CD14-positive monocyte (primary cell): ENCODE measurements at regions not wholly inside any gene's neighbourhood (a gene's known extent, or its start where the extent isn't known, plus 50 kb on each side); places are given as distances from the start of the nearest gene placed in this dataset.

Experiments used
- DNase-seq, 3 donors: peaks; one replicate each; pipeline ENCODE4 v3.0.0-alpha.2; 2011 to 2022
- H2AFZ ChIP-seq: 2 replicates; pipeline ENCODE4 v1.6.0; 2012; ENCODE audit warnings: mild to moderate bottlenecking, low read depth, low read length, inconsistent platforms; ENCODE audit not compliant: insufficient read depth, poor library complexity, severe bottlenecking
- H3K27ac ChIP-seq, 2 donors: 1 replicate in 1 of 2; 2 replicates in 1 of 2; pipeline ENCODE4 v1.5.1; 2012 to 2013; ENCODE audit warnings: low read length in 2 of 2, control low read depth in 1 of 2, inconsistent platforms in 1 of 2, low read depth in 1 of 2, mild to moderate bottlenecking in 1 of 2
- H3K27me3 ChIP-seq, 2 donors: one replicate each; pipeline versions ENCODE4 v1.6.0 to v1.6.1; 2011 to 2013; ENCODE audit warnings: low read length in 2 of 2; ENCODE audit not compliant: control insufficient read depth in 2 of 2, insufficient read depth in 2 of 2
- H3K36me3 ChIP-seq, 2 donors: replicated peaks in 1 of 2; 1 replicate in 1 of 2; 2 replicates in 1 of 2; pipeline versions ENCODE4 v1.5.1 to v1.6.1; 2012 to 2013; ENCODE audit warnings: low read length in 2 of 2, control low read depth in 1 of 2, inconsistent platforms in 1 of 2, mild to moderate bottlenecking in 1 of 2; ENCODE audit not compliant: insufficient read depth in 2 of 2, control insufficient read depth in 1 of 2
- H3K4me1 ChIP-seq, 2 donors: 1 replicate in 1 of 2; 2 replicates in 1 of 2; pipeline versions ENCODE4 v1.5.1 to v1.6.1; 2012 to 2013; ENCODE audit warnings: low read length in 2 of 2, control low read depth in 1 of 2, inconsistent platforms in 1 of 2, mild to moderate bottlenecking in 1 of 2, moderate library complexity in 1 of 2; ENCODE audit not compliant: insufficient read depth in 2 of 2, control insufficient read depth in 1 of 2
- H3K4me2 ChIP-seq: replicated peaks from 2 replicates; pipeline ENCODE3; 2012; ENCODE audit warnings: low read length, moderate library complexity, mild to moderate bottlenecking; ENCODE audit not compliant: poor library complexity, severe bottlenecking; ENCODE audit errors: extremely low read depth
- H3K4me3 ChIP-seq, 3 experiments: fragments of 200-600 bp in 1 of 3; sonication (generic) in 1 of 3; replicated peaks in 1 of 3; 1 replicate in 2 of 3; 2 replicates in 1 of 3; pipeline ENCODE4 v1.5.1; 2011 to 2013; ENCODE audit warnings: low read length in 3 of 3, mild to moderate bottlenecking in 3 of 3, control low read depth in 2 of 3, low read depth in 2 of 3, inconsistent platforms in 1 of 3, moderate library complexity in 1 of 3
- H3K79me2 ChIP-seq: 2 replicates; pipeline ENCODE4 v1.6.0; 2012; ENCODE audit warnings: mild to moderate bottlenecking, control low read depth, inconsistent platforms, low read length, moderate library complexity; ENCODE audit not compliant: insufficient read depth
- H3K9ac ChIP-seq: 2 replicates; pipeline ENCODE4 v1.6.0; 2017; ENCODE audit warnings: low read length, mild to moderate bottlenecking; ENCODE audit not compliant: insufficient read depth, poor library complexity, severe bottlenecking
- H3K9me3 ChIP-seq, 2 donors: replicated peaks in 1 of 2; 1 replicate in 1 of 2; 2 replicates in 1 of 2; pipeline versions ENCODE4 v1.5.1 to v1.6.1; 2012 to 2013; ENCODE audit warnings: low read length in 2 of 2, control low read depth in 1 of 2; ENCODE audit not compliant: control insufficient read depth in 1 of 2, insufficient read depth in 1 of 2
- H4K20me1 ChIP-seq: 2 replicates; pipeline ENCODE4 v1.6.0; 2012; ENCODE audit warnings: mild to moderate bottlenecking, low read length, control low read depth, moderate library complexity; ENCODE audit not compliant: insufficient read depth
- H3K27ac Mint-ChIP-seq, 7 donors: one replicate each; pipeline ENCODE4 v1.8.0; 2020; ENCODE audit warnings: mild to moderate bottlenecking in 7 of 7, mixed read lengths in 7 of 7, moderate library complexity in 6 of 7, inconsistent platforms in 2 of 7
- H3K27me3 Mint-ChIP-seq, 3 donors: one replicate each; pipeline ENCODE4 v1.8.0; 2021 to 2022; ENCODE audit warnings: low read depth in 3 of 3, mild to moderate bottlenecking in 3 of 3, mixed read lengths in 3 of 3, moderate library complexity in 3 of 3, inconsistent platforms in 1 of 3
- H3K36me3 Mint-ChIP-seq, 2 donors: one replicate each; pipeline ENCODE4 v1.8.0; 2020; ENCODE audit warnings: mixed read lengths in 2 of 2, inconsistent platforms in 1 of 2, mild to moderate bottlenecking in 1 of 2
- H3K4me1 Mint-ChIP-seq: one replicate; pipeline ENCODE4 v1.8.0; 2020; ENCODE audit warnings: mild to moderate bottlenecking, mixed read lengths
- H3K4me3 Mint-ChIP-seq, 2 donors: one replicate each; pipeline ENCODE4 v1.8.0; 2020; ENCODE audit warnings: mild to moderate bottlenecking in 2 of 2, mixed read lengths in 2 of 2, moderate library complexity in 1 of 2
- H3K9me3 Mint-ChIP-seq, 7 donors: one replicate each; pipeline ENCODE4 v1.8.0; 2020 to 2022; ENCODE audit warnings: mixed read lengths in 7 of 7, mild to moderate bottlenecking in 6 of 7, moderate library complexity in 6 of 7, inconsistent platforms in 2 of 7
- WGBS: methylation state at CpG from one replicate; pipeline ENCODE4 v1.1.5; 2013; ENCODE audit warnings: missing lambda C conversion rate; ENCODE audit not compliant: insufficient coverage; 5-methylcytosine and 5-hydroxymethylcytosine counted together
- intact Hi-C, 2 donors: fragments of 100-400 bp; cut with micrococcal nuclease; formaldehyde crosslinking; loops; one replicate each; pipeline versions ENCODE4 v1.15.0 to v1.15.1; 2023
- TF ChIP-seq, protein P1 (sequence below): fragments of 200-600 bp; IDR thresholded peaks from one replicate; pipeline ENCODE4 v1.8.0; 2022; ENCODE audit warnings: antibody characterized with exemption, mild to moderate bottlenecking

DNA sequence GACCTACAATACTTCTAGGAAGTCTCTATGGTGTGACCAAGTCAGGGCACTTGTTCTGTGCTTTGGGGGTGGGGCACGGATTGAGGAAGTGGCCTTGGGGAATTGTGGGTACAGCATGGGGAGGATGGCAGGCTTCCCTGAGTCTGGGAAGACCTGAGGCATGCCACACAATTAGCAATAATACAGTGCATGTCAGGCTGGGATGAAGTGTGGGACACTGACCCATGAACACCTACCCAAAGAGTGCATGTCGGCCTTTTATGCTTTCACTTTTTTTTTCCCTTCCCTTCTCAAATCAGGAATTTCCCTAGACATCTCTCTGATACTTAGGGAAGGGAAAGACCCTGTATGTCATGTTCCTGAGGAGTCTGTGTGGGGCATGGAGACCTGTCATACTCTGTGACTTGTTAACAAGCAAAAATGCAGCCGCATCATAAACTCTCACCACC is 146.4 kb downstream of the PALM2AKAP2 start:
- no peaks in the 10 kb centered on the region for H3K9me3 ChIP-seq
- no peak overlapping the region for H3K9ac ChIP-seq
- peaks cover 9% of the 10 kb centered on the region for H3K4me1 Mint-ChIP-seq
- H4K20me1 ChIP-seq = no peaks in the 10 kb centered on the region
- peak; percentile 2 to 22 (median 3) for DNase-seq
- H3K79me2 ChIP-seq = no peaks in the 10 kb centered on the region
- peaks cover 4 to 7% of the 10 kb centered on the region in 2 donors for H3K4me1 ChIP-seq
- no peak overlapping the region for H2AFZ ChIP-seq
- H3K27me3 Mint-ChIP-seq = peaks cover 0 to 8% (median 4%) of the 10 kb centered on the region in 3 donors
- H3K4me3 Mint-ChIP-seq = no peak overlapping the region
- intact Hi-C loops = no loop called here
- WGBS = no CpG with 5 or more reads among the region's 3 CpGs
- H3K9me3 Mint-ChIP-seq = peaks cover 0 to 3% (median 0%) of the 10 kb centered on the region in 7 donors
- H3K27ac ChIP-seq = no peak overlapping the region
- TF ChIP-seq, protein P1, sequence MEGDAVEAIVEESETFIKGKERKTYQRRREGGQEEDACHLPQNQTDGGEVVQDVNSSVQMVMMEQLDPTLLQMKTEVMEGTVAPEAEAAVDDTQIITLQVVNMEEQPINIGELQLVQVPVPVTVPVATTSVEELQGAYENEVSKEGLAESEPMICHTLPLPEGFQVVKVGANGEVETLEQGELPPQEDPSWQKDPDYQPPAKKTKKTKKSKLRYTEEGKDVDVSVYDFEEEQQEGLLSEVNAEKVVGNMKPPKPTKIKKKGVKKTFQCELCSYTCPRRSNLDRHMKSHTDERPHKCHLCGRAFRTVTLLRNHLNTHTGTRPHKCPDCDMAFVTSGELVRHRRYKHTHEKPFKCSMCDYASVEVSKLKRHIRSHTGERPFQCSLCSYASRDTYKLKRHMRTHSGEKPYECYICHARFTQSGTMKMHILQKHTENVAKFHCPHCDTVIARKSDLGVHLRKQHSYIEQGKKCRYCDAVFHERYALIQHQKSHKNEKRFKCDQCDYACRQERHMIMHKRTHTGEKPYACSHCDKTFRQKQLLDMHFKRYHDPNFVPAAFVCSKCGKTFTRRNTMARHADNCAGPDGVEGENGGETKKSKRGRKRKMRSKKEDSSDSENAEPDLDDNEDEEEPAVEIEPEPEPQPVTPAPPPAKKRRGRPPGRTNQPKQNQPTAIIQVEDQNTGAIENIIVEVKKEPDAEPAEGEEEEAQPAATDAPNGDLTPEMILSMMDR = no peak
- no peaks in the 10 kb centered on the region for H3K36me3 Mint-ChIP-seq
- no peak overlapping the region for H3K4me2 ChIP-seq
- H3K27ac Mint-ChIP-seq = peak overlapping the region in 2 of 7 donors; percentile 4 to 21
- H3K36me3 ChIP-seq = no peaks in the 10 kb centered on the region
- H3K4me3 ChIP-seq = no peak overlapping the region
- H3K27me3 ChIP-seq = no peaks in the 10 kb centered on the region

- H3K36me3 ChIP-seq = no peaks in the 10 kb centered on the region
- Mint-ChIP-seq H3K27ac (no peak overlapping the region), H3K4me3 (no peak overlapping the region), H3K27me3 (peaks cover 0 to 12% (median 9%) of the 10 kb centered on the region in 3 donors), H3K36me3 (no peaks in the 10 kb centered on the region), H3K4me1 (peaks cover 5% of the 10 kb centered on the region), H3K9me3 (peaks cover 0 to 3% (median 0%) of the 10 kb centered on the region in 7 donors)
- H3K4me1 ChIP-seq = peaks cover under 1% of the 10 kb centered on the region in 2 donors
- no peak overlapping the region for H2AFZ ChIP-seq
- H4K20me1 ChIP-seq = no peaks in the 10 kb centered on the region
- H3K27ac ChIP-seq = no peak overlapping the region
- TF ChIP-seq, protein P1 = no peak
- no peaks in the 10 kb centered on the region for H3K27me3 ChIP-seq
- no peaks in the 10 kb centered on the region for H3K9me3 ChIP-seq
- intact Hi-C loops = no loop called here
- no peak overlapping the region for H3K9ac ChIP-seq
- no peak for DNase-seq
- 98% methylated on average over 6 of the region's 7 CpGs for WGBS
- no peaks in the 10 kb centered on the region for H3K79me2 ChIP-seq
- H3K4me2 ChIP-seq = no peak overlapping the region
- H3K4me3 ChIP-seq = no peak overlapping the region
Observed at GRCh38 chr9:109931623-109932022, 151.6 kb downstream of the PALM2AKAP2 start.
